ENCODE measurements at regions not wholly inside any gene's neighbourhood (a gene's known extent, or its start where the extent isn't known, plus 50 kb on each side); places are given as distances from the start of the nearest gene placed in this dataset.

DNA sequence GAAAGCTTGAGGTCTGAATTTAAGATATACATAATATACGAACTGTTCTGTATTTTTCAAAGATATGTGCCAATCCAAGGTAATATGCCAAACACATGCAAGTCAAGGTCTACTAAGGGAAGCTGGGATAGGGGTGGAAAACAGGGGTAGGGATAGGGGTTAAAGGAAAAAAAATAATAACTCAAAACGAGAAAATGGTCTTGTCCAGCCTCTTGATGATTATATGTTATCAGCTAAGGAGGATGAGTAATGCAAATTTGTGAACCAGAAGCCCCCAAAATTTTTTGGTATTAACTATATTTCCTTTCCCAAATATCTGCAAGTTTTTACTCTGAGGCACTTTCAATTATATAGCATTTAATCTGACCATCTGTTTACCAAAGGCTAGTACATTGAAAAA lies 219.3 kb downstream of the ZEB2 start:
- TF ChIP-seq ZNF274 (IDR thresholded peaks at IDR 0.05; ENCODE audit: low read depth, low read length) (no peak), SUZ12 (IDR thresholded peaks at IDR 0.05; ENCODE audit: extremely low read depth, insufficient read depth, insufficient read length) (no peak)

All from NT2/D1 (cell line).